ENCODE measurements at regions not wholly inside any gene's neighbourhood (a gene's known extent, or its start where the extent isn't known, plus 50 kb on each side); places are given as distances from the start of the nearest gene placed in this dataset.

- ATAC-seq (ENCODE audit: low read depth) = no peak
- no CpG with 5 or more reads among the region's 1 CpG for WGBS, 2 experiments (ENCODE audit: extremely low coverage in 2 of 2, insufficient read length in 1 of 2)
Observed at GRCh38 chr2:105665480-105665879, 79.2 kb upstream of the NCK2 start.

More at GRCh38 chr2:105665480-105665879, 79.2 kb upstream of the NCK2 start:
- no peak overlapping the region for H3K4me2 ChIP-seq (ENCODE audit: low read depth, low read length)
- no peak overlapping the region for H3K56ac ChIP-seq (ENCODE audit: extremely low read depth, insufficient read depth, low read length)
- no peaks in the 10 kb centered on the region for H3K4me1 ChIP-seq (ENCODE audit: control insufficient read depth, insufficient read depth, low read length)
- H4K5ac ChIP-seq (ENCODE audit: low read depth, low read length) = no peak overlapping the region
- no peaks in the 10 kb centered on the region for H4K20me1 ChIP-seq (ENCODE audit: insufficient read depth, low read length)
- H2AK5ac ChIP-seq (ENCODE audit: low read depth, low read length) = no peak overlapping the region
- H4K91ac ChIP-seq (ENCODE audit: insufficient read depth, low read depth, low read length) = no peak overlapping the region
- H3K27me3 ChIP-seq (ENCODE audit: control insufficient read depth, insufficient read depth, low read length) = peaks cover 1% of the 10 kb centered on the region; the same call in 1 of the 2 replicates
- no peak overlapping the region for H3K14ac ChIP-seq (replicated peaks; ENCODE audit: low read depth, low read length)
- ChIA-PET POLR2A (ENCODE audit: unreplicated experiment) (no interaction called here), CTCF (no interaction called here)
- H3K36me3 ChIP-seq (ENCODE audit: control insufficient read depth, insufficient read depth, low read length) = no peaks in the 10 kb centered on the region
- no peak overlapping the region for H2BK120ac ChIP-seq (ENCODE audit: low read depth, low read length)
- no peak overlapping the region for H4K8ac ChIP-seq (ENCODE audit: low read depth in 2 of 2, low read length in 2 of 2)
- no peak overlapping the region for H2BK5ac ChIP-seq (ENCODE audit: low read depth, low read length, poor library complexity, severe bottlenecking)
- H2AFZ ChIP-seq (replicated peaks; ENCODE audit: low read length, poor library complexity) = no peak overlapping the region
- no peak overlapping the region for H2BK20ac ChIP-seq (ENCODE audit: low read depth, low read length)
- no peak overlapping the region for H3K4ac ChIP-seq (ENCODE audit: low read depth, low read length)
- dilution Hi-C loops (cut with HindIII; ENCODE audit: low sequenced_read_pairs, unreplicated experiment) (no loop called here), intact Hi-C loops (cut with micrococcal nuclease) (no loop called here), in situ Hi-C loops (cut with MboI; ENCODE audit: low sequenced_read_pairs) (no loop called here)
- H2AK9ac ChIP-seq (replicated peaks; ENCODE audit: low read depth, low read length, poor library complexity) = no peak overlapping the region
- no peak overlapping the region for H3K9ac ChIP-seq (ENCODE audit: low read depth, low read length)
- H3K9me1 ChIP-seq (ENCODE audit: insufficient read depth, low read length) = no peaks in the 10 kb centered on the region
- no peak for DNase-seq
- no peak overlapping the region for H3K4me3 ChIP-seq (ENCODE audit: insufficient read depth, low read depth, low read length)
- peaks cover 4% of the 10 kb centered on the region for H3K9me3 ChIP-seq (ENCODE audit: control insufficient read depth, insufficient read depth, low read length)
- BruUV-seq (replicated peaks) = no TSS peak
- TF ChIP-seq MXI1 (IDR thresholded peaks at IDR 0.05; ENCODE audit: borderline replicate concordance, low read depth, low read length) = no peak
- TF ChIP-seq FOS (IDR thresholded peaks at IDR 0.05; ENCODE audit: low read depth, low read length) = no peak
- TF ChIP-seq RAD21 (IDR thresholded peaks at IDR 0.05; ENCODE audit: low read length) = no peak
- no peak for TF ChIP-seq CHD1 (IDR thresholded peaks at IDR 0.05; ENCODE audit: low read depth, low read length)
- TF ChIP-seq USF2 (IDR thresholded peaks at IDR 0.05; ENCODE audit: low read depth, low read length) = no peak
- TF ChIP-seq POLR2A (IDR thresholded peaks at IDR 0.05; ENCODE audit: low read depth, low read length) = no peak
- TF ChIP-seq RCOR1 (IDR thresholded peaks at IDR 0.05; ENCODE audit: insufficient replicate concordance, low read length) = no peak
- TF ChIP-seq NFE2L2 (IDR thresholded peaks at IDR 0.05; ENCODE audit: low read depth, low read length) = no peak
- TF ChIP-seq ELK1 (IDR thresholded peaks at IDR 0.05; ENCODE audit: borderline replicate concordance, low read depth, low read length) = no peak
- no peak for TF ChIP-seq MAZ (IDR thresholded peaks at IDR 0.05; ENCODE audit: borderline replicate concordance, low read depth, low read length)
- TF ChIP-seq CTCF (conservative IDR thresholded peaks at IDR 0.05; ENCODE audit: low read depth, low read length) = no peak
- TF ChIP-seq CEBPB (IDR thresholded peaks at IDR 0.05; ENCODE audit: low read depth, low read length) = no peak
- TF ChIP-seq BHLHE40 (IDR thresholded peaks at IDR 0.05; ENCODE audit: low read depth, low read length) = no peak
- no peak for TF ChIP-seq MAFK (IDR thresholded peaks at IDR 0.05; ENCODE audit: low read depth, low read length)
- no peak for TF ChIP-seq RFX5 (IDR thresholded peaks at IDR 0.05; ENCODE audit: low read depth, low read length)
- TF ChIP-seq SMC3 (IDR thresholded peaks at IDR 0.05; ENCODE audit: low read depth, low read length) = no peak
- no peak overlapping the region for H3K27ac ChIP-seq (ENCODE audit: insufficient read depth, low read length)
- no peak overlapping the region for H2BK15ac ChIP-seq (ENCODE audit: low read depth, low read length)
- no peaks in the 10 kb centered on the region for H3K79me1 ChIP-seq (ENCODE audit: low read depth in 1 of 2, low read length in 2 of 2)
- H3K23ac ChIP-seq (ENCODE audit: low read depth, low read length) = no peak overlapping the region
- H3K18ac ChIP-seq (ENCODE audit: low read depth, low read length) = no peak overlapping the region
